ENCODE measurements at regions not wholly inside any gene's neighbourhood (a gene's known extent, or its start where the extent isn't known, plus 50 kb on each side); places are given as distances from the start of the nearest gene placed in this dataset.

- TF ChIP-seq CTCF (IDR thresholded peaks at IDR 0.05) (no peak), POLR2A (IDR thresholded peaks at IDR 0.05) (no peak), EP300 (IDR thresholded peaks at IDR 0.05) (no peak)
These were observed 66.9 kb upstream of the EPB41L4A start for GRCh38 chr5:112485934-112486355.

All from tibial nerve (tissue), 4 donors.